Hepatocyte (in vitro differentiated cells): ENCODE measurements at regions not wholly inside any gene's neighbourhood (a gene's known extent, or its start where the extent isn't known, plus 50 kb on each side); places are given as distances from the start of the nearest gene placed in this dataset.

ENCODE experiments used
- DNase-seq: peaks from one replicate; pipeline ENCODE4 v3.0.0-alpha.2; 2016; ENCODE audit warnings: low spot score
- H2AFZ ChIP-seq: fragments of 200-600 bp; sonication (generic); 2 replicates; pipeline ENCODE4 v1.6.0; 2016; ENCODE audit warnings: antibody characterized with exemption, mild to moderate bottlenecking
- H3K27ac ChIP-seq: fragments of 200-600 bp; sonication (generic); 2 replicates; pipeline ENCODE4 v1.5.1; 2016; ENCODE audit warnings: mild to moderate bottlenecking
- H3K27me3 ChIP-seq: fragments of 200-600 bp; sonication (generic); 2 replicates; pipeline ENCODE4 v1.6.1; 2016
- H3K36me3 ChIP-seq: fragments of 200-600 bp; sonication (generic); replicated peaks from 2 replicates; pipeline ENCODE4 v1.5.1; 2016; ENCODE audit warnings: low read depth; ENCODE audit not compliant: insufficient read depth
- H3K4me1 ChIP-seq: fragments of 200-600 bp; sonication (generic); 2 replicates; pipeline ENCODE4 v1.5.1; 2016; ENCODE audit warnings: mild to moderate bottlenecking, moderate library complexity; ENCODE audit not compliant: insufficient read depth
- H3K4me2 ChIP-seq: fragments of 200-600 bp; sonication (generic); 2 replicates; pipeline ENCODE4 v1.6.0; 2016
- H3K4me3 ChIP-seq: fragments of 200-600 bp; sonication (generic); 2 replicates; pipeline ENCODE4 v1.5.1; 2016; ENCODE audit warnings: mild to moderate bottlenecking
- H3K79me2 ChIP-seq: fragments of 200-600 bp; sonication (generic); 2 replicates; pipeline ENCODE4 v1.6.0; 2017; ENCODE audit warnings: mild to moderate bottlenecking
- H3K9me2 ChIP-seq: fragments of 200-600 bp; sonication (generic); replicated peaks from 2 replicates; pipeline ENCODE4 v1.6.0; 2017; ENCODE audit warnings: mild to moderate bottlenecking; ENCODE audit not compliant: insufficient read depth
- H3K9me3 ChIP-seq: fragments of 200-600 bp; sonication (generic); 2 replicates; pipeline ENCODE4 v1.5.1; 2016; ENCODE audit warnings: low read depth, mild to moderate bottlenecking
- H4K20me1 ChIP-seq: fragments of 200-600 bp; sonication (generic); 2 replicates; pipeline ENCODE4 v1.6.0; 2016; ENCODE audit warnings: mild to moderate bottlenecking; ENCODE audit not compliant: insufficient read depth, poor library complexity, severe bottlenecking
- CTCF ChIP-seq: fragments of 200-600 bp; sonication (generic); IDR thresholded peaks from 2 replicates; pipeline ENCODE4 v1.5.1; 2016; ENCODE audit warnings: antibody characterized with exemption, mild to moderate bottlenecking; ENCODE audit not compliant: poor library complexity
- EZH2 ChIP-seq: fragments of 200-600 bp; sonication (generic); IDR thresholded peaks from 2 replicates; pipeline ENCODE4 v1.6.1; 2016; ENCODE audit warnings: antibody characterized with exemption, mild to moderate bottlenecking, borderline replicate concordance
- EZH2phosphoT487 ChIP-seq: fragments of 200-600 bp; sonication (generic); IDR thresholded peaks from one replicate; pipeline ENCODE4 v1.6.1; 2018; ENCODE audit warnings: antibody characterized with exemption, mild to moderate bottlenecking, low read depth, moderate library complexity; ENCODE audit not compliant: unreplicated experiment, severe bottlenecking
- WGBS: methylation state at CpG from one replicate; pipeline ENCODE4 v1.1.6; 2016; ENCODE audit warnings: low lambda C conversion rate; ENCODE audit errors: missing lambda C conversion rate; 5-methylcytosine and 5-hydroxymethylcytosine counted together

GRCh38 chr2:8457092-8457481 lies 224.8 kb upstream of the ID2 start:
- H3K4me2 ChIP-seq, result peak overlapping the region; percentile 66
- WGBS, result 51% methylated on average over 14 of the region's 41 CpGs
- no peak for TF ChIP-seq EZH2phosphoT487
- no peak overlapping the region for H3K4me3 ChIP-seq
- no peaks in the 10 kb centered on the region for H3K9me2 ChIP-seq
- no peak overlapping the region for H2AFZ ChIP-seq
- H3K9me3 ChIP-seq, result no peaks in the 10 kb centered on the region
- H3K36me3 ChIP-seq, result no peaks in the 10 kb centered on the region
- no peaks in the 10 kb centered on the region for H3K27me3 ChIP-seq
- peak; percentile 45 for DNase-seq
- H3K4me1 ChIP-seq, result peaks cover 8% of the 10 kb centered on the region
- no peaks in the 10 kb centered on the region for H3K79me2 ChIP-seq
- H3K27ac ChIP-seq, result peak overlapping the region; percentile 39
- no peaks in the 10 kb centered on the region for H4K20me1 ChIP-seq

GRCh38 chr2:8457699-8458502 lies 224.0 kb upstream of the ID2 start:
- 49% methylated on average over 19 of the region's 19 CpGs for WGBS
- Histone ChIP-seq H3K4me1 (peaks cover 8% of the 10 kb centered on the region), H3K27me3 (no peaks in the 10 kb centered on the region), H3K9me3 (no peaks in the 10 kb centered on the region), H4K20me1 (no peaks in the 10 kb centered on the region), H3K9me2 (no peaks in the 10 kb centered on the region), H3K27ac (peak overlapping the region; percentile 39), H3K4me2 (peak overlapping the region; percentile 66), H3K36me3 (no peaks in the 10 kb centered on the region), H2AFZ (peak overlapping the region; percentile 26), H3K79me2 (no peaks in the 10 kb centered on the region), H3K4me3 (no peak overlapping the region)
- TF ChIP-seq EZH2 (no peak), EZH2phosphoT487 (no peak), CTCF (no peak)
- peak; percentile 51 for DNase-seq

- no peaks in the 10 kb centered on the region for H3K27me3 ChIP-seq
- H3K4me1 ChIP-seq, result peaks cover 8% of the 10 kb centered on the region
- no peak overlapping the region for H3K4me2 ChIP-seq
- H4K20me1 ChIP-seq, result no peaks in the 10 kb centered on the region
- H3K9me3 ChIP-seq, result no peaks in the 10 kb centered on the region
- no peaks in the 10 kb centered on the region for H3K9me2 ChIP-seq
- DNase-seq, result no peak
- H3K27ac ChIP-seq, result peak overlapping the region; percentile 39
- WGBS, result 95% methylated on average over 10 of the region's 10 CpGs
- no peaks in the 10 kb centered on the region for H3K79me2 ChIP-seq
- H3K36me3 ChIP-seq, result no peaks in the 10 kb centered on the region
- no peak overlapping the region for H3K4me3 ChIP-seq
- TF ChIP-seq EZH2phosphoT487 (no peak), CTCF (no peak), EZH2 (no peak)
- no peak overlapping the region for H2AFZ ChIP-seq
These were observed 223.1 kb upstream of the ID2 start for GRCh38 chr2:8458503-8459459.

- Histone ChIP-seq H3K27me3 (no peaks in the 10 kb centered on the region), H3K27ac (no peak overlapping the region), H3K36me3 (no peaks in the 10 kb centered on the region), H3K9me3 (no peaks in the 10 kb centered on the region), H4K20me1 (no peaks in the 10 kb centered on the region), H3K79me2 (no peaks in the 10 kb centered on the region), H2AFZ (no peak overlapping the region), H3K4me1 (peaks cover 8% of the 10 kb centered on the region), H3K4me3 (no peak overlapping the region), H3K4me2 (no peak overlapping the region), H3K9me2 (no peaks in the 10 kb centered on the region)
- TF ChIP-seq EZH2phosphoT487, result no peak
- no peak for TF ChIP-seq EZH2
- TF ChIP-seq CTCF, result no peak
- DNase-seq, result no peak
- 100% methylated on average over 3 of the region's 3 CpGs for WGBS
These were observed 222.4 kb upstream of the ID2 start for GRCh38 chr2:8459474-8459873.
